ENCODE measurements at regions not wholly inside any gene's neighbourhood (a gene's known extent, or its start where the extent isn't known, plus 50 kb on each side); places are given as distances from the start of the nearest gene placed in this dataset.

DNA sequence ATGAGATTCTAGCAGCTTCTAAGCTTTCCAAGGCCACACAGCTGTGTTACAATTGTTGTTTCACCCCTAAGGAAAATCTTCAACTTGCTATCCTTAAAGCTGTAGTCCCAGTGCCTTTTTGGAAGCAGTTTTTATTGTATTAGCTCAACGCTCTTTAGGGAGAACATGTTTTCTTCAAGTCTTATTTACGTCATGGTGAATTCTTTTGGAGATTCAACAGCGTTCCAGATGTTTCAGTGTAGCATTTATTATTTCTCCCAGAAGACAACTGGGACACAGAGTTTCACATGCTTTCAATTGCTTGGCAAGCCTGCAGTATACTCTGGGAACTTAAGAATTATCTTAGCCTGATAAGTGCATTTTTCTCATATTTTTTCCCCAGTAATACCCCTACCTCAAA, 888.3 kb downstream of the PLOD2 start:
- H3K4me1 Mint-ChIP-seq: no peaks in the 10 kb centered on the region
- H3K79me2 ChIP-seq (ENCODE audit: insufficient read depth, low read length): no peaks in the 10 kb centered on the region
- no peak overlapping the region for H2BK12ac ChIP-seq (ENCODE audit: insufficient read length, low read depth, low read length)
- no CpG with 5 or more reads among the region's 3 CpGs for WGBS (ENCODE audit: extremely low coverage, insufficient read length, low lambda C conversion rate)
- H2AK5ac ChIP-seq (ENCODE audit: insufficient read length, low read length): no peak overlapping the region
- no peaks in the 10 kb centered on the region for H4K20me1 ChIP-seq (ENCODE audit: control insufficient read depth, insufficient read depth, insufficient read length)
- H3K36me3 Mint-ChIP-seq (ENCODE audit: insufficient read depth in 1 of 3, low read depth in 3 of 3): peaks cover 0 to 3% (median 0%) of the 10 kb centered on the region in 3 experiments; a peak in 1 of 7 replicates
- H3K79me1 ChIP-seq (ENCODE audit: insufficient read depth, low read depth, low read length, poor library complexity, severe bottlenecking): no peaks in the 10 kb centered on the region
- H3K4me1 ChIP-seq (ENCODE audit: insufficient read depth, low read length): no peaks in the 10 kb centered on the region
- no peak for DNase-seq
- no peak overlapping the region for H2BK20ac ChIP-seq (ENCODE audit: low read depth, low read length, poor library complexity, severe bottlenecking)
- no peak overlapping the region for H2AFZ ChIP-seq (ENCODE audit: low read length)
- H4K8ac ChIP-seq (replicated peaks; ENCODE audit: insufficient read length, low read depth, low read length): no peak overlapping the region
- H3K9me3 Mint-ChIP-seq: peaks cover 3% of the 10 kb centered on the region in 2 experiments; a peak in 4 of 5 replicates
- no peak overlapping the region for H3K9ac ChIP-seq (ENCODE audit: extremely low read depth, insufficient read length, low read length)
- no peak overlapping the region for H3K27ac ChIP-seq (ENCODE audit: insufficient read length, low read depth, low read length)
- H3T11ph ChIP-seq (ENCODE audit: low read length): no peak overlapping the region
- TF ChIP-seq, protein P1, sequence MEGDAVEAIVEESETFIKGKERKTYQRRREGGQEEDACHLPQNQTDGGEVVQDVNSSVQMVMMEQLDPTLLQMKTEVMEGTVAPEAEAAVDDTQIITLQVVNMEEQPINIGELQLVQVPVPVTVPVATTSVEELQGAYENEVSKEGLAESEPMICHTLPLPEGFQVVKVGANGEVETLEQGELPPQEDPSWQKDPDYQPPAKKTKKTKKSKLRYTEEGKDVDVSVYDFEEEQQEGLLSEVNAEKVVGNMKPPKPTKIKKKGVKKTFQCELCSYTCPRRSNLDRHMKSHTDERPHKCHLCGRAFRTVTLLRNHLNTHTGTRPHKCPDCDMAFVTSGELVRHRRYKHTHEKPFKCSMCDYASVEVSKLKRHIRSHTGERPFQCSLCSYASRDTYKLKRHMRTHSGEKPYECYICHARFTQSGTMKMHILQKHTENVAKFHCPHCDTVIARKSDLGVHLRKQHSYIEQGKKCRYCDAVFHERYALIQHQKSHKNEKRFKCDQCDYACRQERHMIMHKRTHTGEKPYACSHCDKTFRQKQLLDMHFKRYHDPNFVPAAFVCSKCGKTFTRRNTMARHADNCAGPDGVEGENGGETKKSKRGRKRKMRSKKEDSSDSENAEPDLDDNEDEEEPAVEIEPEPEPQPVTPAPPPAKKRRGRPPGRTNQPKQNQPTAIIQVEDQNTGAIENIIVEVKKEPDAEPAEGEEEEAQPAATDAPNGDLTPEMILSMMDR (conservative IDR thresholded peaks at IDR 0.05): no peak
- no peak overlapping the region for H3K14ac ChIP-seq (ENCODE audit: insufficient read depth, low read length)
- no peak overlapping the region for H2BK5ac ChIP-seq (ENCODE audit: insufficient read length, low read length)
- H3K23ac ChIP-seq (ENCODE audit: insufficient read length, low read depth, low read length): no peak overlapping the region
- H3K27ac Mint-ChIP-seq: no peak overlapping the region
- H3K9me3 ChIP-seq (ENCODE audit: control insufficient read depth, low read depth, low read length): peaks cover 5% of the 10 kb centered on the region
- H3K4ac ChIP-seq (ENCODE audit: low read depth, low read length): no peak overlapping the region
- no peak overlapping the region for H3K56ac ChIP-seq (ENCODE audit: insufficient read length, low read depth, low read length)
- no peak overlapping the region for H4K5ac ChIP-seq (ENCODE audit: insufficient read length, low read depth, low read length)
- H2BK120ac ChIP-seq (ENCODE audit: low read depth, low read length, poor library complexity, severe bottlenecking): no peak overlapping the region
- H3K23me2 ChIP-seq (ENCODE audit: insufficient read length, low read depth, low read length, poor library complexity, severe bottlenecking): no peaks in the 10 kb centered on the region
- no peak overlapping the region for H3K18ac ChIP-seq (ENCODE audit: insufficient read length, low read depth, low read length)
- no peak overlapping the region for H3K4me3 Mint-ChIP-seq
- H2BK15ac ChIP-seq (ENCODE audit: low read depth, low read length): no peak overlapping the region
- no peak overlapping the region for H4K91ac ChIP-seq (ENCODE audit: insufficient read length, low read depth, low read length)
- H3K27me3 ChIP-seq (ENCODE audit: insufficient read depth, low read length): no peaks in the 10 kb centered on the region
- no peaks in the 10 kb centered on the region for H3K27me3 Mint-ChIP-seq (ENCODE audit: low read depth)
- no peak overlapping the region for H3K4me2 ChIP-seq (ENCODE audit: insufficient read depth, insufficient read length, low read length)

All from H9 (cell line).